NOMO-1 (cell line): ENCODE measurements at regions not wholly inside any gene's neighbourhood (a gene's known extent, or its start where the extent isn't known, plus 50 kb on each side); places are given as distances from the start of the nearest gene placed in this dataset.

ENCODE experiments used
- DNase-seq, 2 experiments: peaks; one replicate each; lab custom pipeline; 2025; ENCODE audit not compliant: unreplicated experiment in 2 of 2; lab: John Stamatoyannopoulos, UW

- DNase-seq = no peak
Measured at GRCh38 chr10:2953495-2953894, 113.9 kb upstream of the PFKP start.

GRCh38 chr10:2951235-2951835, 116.0 kb upstream of the PFKP start:
- no peak for DNase-seq

GRCh38 chr10:2950546-2950945, 116.8 kb upstream of the PFKP start:
- DNase-seq = no peak

GRCh38 chr10:2949948-2950354, 117.4 kb upstream of the PFKP start:
- no peak for DNase-seq

GRCh38 chr10:2949221-2949947, 118.0 kb upstream of the PFKP start:
- no peak for DNase-seq

- no peak for DNase-seq
Measured at GRCh38 chr10:2948127-2948854, 119.1 kb upstream of the PFKP start.

GRCh38 chr10:2944788-2945187, 122.6 kb upstream of the PFKP start:
- no peak for DNase-seq

- no peak for DNase-seq
Measured at GRCh38 chr10:2943932-2944614, 123.3 kb upstream of the PFKP start.

- DNase-seq = no peak
Measured at GRCh38 chr10:2942938-2943337, 124.4 kb upstream of the PFKP start.

GRCh38 chr10:2938869-2939268, 128.5 kb upstream of the PFKP start:
- DNase-seq = no peak

GRCh38 chr10:2936816-2937215, 130.5 kb upstream of the PFKP start:
- DNase-seq = no peak

- DNase-seq = no peak
Measured at GRCh38 chr10:2935647-2936386, 131.5 kb upstream of the PFKP start.

- DNase-seq = peak in 1 of 2 experiments; percentile 12
Measured at GRCh38 chr10:2933924-2934323, 133.4 kb upstream of the PFKP start.

- no peak for DNase-seq
Measured at GRCh38 chr10:2933519-2933918, 133.8 kb upstream of the PFKP start.

- no peak for DNase-seq
Measured at GRCh38 chr10:2933071-2933470, 134.3 kb upstream of the PFKP start.

GRCh38 chr10:2929480-2930258, 137.7 kb upstream of the PFKP start:
- DNase-seq = no peak

- peak; percentile 46 to 67 for DNase-seq
Measured at GRCh38 chr10:2927958-2928840, 139.1 kb upstream of the PFKP start.

- no peak for DNase-seq
Measured at GRCh38 chr10:2926918-2927660, 140.3 kb upstream of the PFKP start.
